ENCODE measurements at regions not wholly inside any gene's neighbourhood (a gene's known extent, or its start where the extent isn't known, plus 50 kb on each side); places are given as distances from the start of the nearest gene placed in this dataset.

- DNase-seq, result no peak
Measured at GRCh38 chr4:178633263-178633662, 1191.0 kb upstream of the AGA start.

DNA sequence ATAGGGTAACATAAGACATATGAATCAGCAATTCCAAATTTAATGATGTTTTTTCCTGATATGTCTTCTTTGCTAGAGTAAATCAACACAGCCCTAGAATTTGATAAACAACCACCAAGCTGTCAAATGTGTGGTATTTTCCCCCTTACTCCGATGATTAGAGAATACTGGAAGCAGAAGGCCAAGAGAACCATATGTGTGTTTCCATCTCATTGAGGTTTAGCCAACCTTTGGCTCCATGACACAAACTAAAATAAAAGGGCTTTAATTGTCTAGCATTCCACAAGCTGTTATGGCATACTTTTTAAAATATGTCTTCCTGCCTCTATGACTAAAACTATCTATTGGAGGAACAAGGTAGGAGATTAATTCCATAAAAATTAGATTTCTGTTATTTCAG, 1222.4 kb upstream of the AGA start:
- DNase-seq, result no peak

- no peak for DNase-seq
Measured at GRCh38 chr4:178665916-178666315, 1223.7 kb upstream of the AGA start.

- no peak for DNase-seq
Measured at GRCh38 chr4:178671766-178672165, 1229.5 kb upstream of the AGA start.

DNA sequence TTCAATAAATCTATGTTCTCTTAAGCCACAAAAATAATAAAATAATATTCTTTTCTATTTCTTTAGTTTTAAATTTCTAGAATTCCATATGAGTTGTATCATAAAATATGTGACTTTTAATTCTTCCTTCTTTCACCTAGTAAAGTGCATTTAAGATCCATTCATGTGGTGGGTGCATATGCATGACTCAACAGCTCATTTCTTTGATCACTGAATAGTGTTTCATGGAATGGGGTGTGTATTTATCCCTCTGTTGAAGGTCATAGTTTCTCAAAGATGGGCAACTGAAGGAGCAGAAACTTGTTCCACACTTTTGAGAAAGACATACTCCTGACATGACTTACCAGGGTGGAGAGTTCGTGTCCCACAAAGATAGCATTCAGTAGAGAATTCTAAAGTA, 1230.3 kb upstream of the AGA start:
- no peak for DNase-seq

DNA sequence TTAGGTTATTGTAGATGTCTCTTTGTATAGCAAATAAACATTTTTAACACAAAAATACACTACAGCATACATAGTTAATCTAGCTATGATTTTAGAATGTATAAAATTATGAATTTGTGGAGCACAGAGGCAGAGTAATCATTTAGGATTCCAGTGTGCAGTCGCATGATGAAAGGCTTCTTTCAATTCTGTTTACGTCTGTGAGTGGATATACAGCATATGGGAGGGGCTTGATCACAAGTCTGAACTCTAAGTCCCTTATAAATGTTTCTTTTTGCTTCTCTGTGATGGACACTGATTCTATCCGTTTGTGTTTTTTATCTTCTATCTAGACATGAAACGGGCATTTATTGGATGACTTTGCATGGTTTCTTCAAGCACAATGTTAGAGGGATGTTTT, 1239.6 kb upstream of the AGA start:
- no peak for DNase-seq

- no peak for DNase-seq
Measured at GRCh38 chr4:178689926-178690325, 1247.7 kb upstream of the AGA start.

GRCh38 chr4:178693816-178694215, 1251.6 kb upstream of the AGA start:
- no peak for DNase-seq

- no peak for DNase-seq
Measured at GRCh38 chr4:178696515-178696914, 1254.3 kb upstream of the AGA start.

GRCh38 chr4:178712486-178712885, 1270.2 kb upstream of the AGA start:
- no peak for DNase-seq

DNA sequence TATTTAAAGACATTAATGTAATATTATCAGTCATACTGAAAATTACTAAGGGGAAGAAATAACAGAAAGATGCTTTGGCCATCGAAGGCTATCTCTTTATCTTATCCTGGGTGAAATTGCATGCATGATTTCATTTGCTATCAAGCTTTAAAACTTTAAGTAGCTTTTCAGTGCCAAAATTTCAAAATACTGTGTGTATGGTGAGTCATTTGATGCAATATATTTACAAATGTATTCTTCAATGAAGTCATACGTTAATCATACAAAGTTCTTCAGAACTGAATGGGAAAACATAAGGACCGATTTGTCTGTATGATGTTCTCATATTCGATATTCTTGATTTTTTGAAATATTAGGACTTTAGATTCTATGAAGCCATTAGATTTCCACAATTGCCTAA, 1295.8 kb upstream of the AGA start:
- DNase-seq, result no peak

DNA sequence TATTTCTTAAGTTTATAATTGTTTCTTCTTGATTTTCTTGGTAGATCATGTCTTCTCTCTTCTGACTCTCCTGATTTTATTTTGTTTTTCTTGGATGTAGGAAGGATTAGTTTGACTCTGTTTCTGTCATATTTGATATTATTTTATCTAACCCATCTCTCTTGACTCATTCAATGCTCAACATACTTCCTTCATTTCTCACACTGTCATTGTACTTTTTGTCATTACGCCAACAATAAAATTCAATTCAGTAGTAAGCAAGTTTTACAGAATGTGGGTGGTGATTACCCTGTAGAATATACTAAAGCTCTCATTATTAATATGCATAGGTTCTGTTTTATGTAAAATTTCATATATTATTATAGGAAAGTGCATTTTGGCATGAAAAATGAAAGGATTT, 1303.0 kb upstream of the AGA start:
- DNase-seq, result no peak

DNA sequence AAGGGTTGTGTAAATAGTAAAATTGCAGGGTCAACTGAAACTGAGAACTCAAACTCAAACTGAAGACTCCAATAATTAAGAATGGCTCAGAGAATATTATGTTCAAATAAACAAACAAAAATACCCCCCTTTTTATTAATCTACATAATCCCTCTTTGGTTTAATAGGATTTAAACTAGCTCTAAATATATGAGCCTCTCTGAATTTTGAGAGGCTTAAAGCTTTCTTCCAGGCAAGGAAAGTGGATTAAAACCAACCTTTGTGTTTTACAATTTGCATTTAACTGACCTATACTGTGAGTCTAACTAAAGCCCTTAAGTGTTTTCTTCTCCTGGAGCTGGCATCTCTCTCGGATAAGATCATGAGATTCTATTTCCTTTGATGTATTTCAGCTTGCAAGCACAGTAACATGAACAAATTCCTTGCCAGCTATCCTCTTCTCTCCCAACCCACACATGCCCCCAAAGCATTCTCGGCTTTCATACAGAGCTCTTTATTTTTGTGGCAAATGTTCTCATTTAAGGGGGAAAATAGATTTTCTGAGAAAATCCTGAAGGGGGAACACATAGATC, 1310.8 kb upstream of the AGA start:
- no peak for DNase-seq

DNA sequence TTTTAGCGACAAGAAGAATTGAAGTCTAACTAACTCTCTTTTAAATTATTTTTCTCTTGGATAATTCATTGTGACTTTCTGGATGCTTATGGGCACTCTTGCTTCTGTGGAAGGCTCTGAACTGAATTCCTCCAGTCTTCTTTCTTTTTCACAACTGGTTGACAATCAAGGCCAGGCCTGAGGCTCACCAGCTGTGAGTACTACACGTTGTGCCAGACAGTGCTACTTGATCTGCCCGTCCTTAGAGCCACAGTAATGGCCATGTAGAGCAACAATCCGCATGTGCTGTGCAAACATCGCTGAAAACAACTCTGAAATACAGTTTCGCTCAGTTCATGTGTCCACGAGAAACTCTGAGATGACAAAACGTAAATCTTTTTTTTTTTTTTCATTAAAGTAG, 1336.3 kb upstream of the AGA start:
- DNase-seq, result no peak

DNA sequence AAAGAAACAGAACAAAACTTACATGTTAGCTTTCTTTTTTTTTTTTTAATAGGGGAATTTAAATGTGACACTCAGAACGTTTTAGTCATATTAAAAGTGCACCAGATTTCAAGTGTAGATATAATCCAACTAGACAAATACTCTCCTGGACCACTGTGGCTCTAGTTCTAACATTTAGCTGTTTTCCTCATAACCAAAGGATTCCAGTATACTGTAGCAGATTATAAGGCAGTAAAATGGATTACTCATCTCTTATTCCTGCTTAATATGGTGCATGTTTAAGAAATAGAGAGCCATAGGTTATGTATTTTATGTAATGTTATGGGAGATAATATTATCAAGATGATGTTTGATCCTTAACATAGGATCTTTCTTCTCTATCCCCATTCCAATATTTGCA, 1339.5 kb upstream of the AGA start:
- DNase-seq, result no peak

GRCh38 chr4:178784491-178784890, 1342.3 kb upstream of the AGA start:
- DNase-seq, result no peak

- no peak for DNase-seq
Measured at GRCh38 chr4:178789279-178789678, 1347.0 kb upstream of the AGA start.

DNA sequence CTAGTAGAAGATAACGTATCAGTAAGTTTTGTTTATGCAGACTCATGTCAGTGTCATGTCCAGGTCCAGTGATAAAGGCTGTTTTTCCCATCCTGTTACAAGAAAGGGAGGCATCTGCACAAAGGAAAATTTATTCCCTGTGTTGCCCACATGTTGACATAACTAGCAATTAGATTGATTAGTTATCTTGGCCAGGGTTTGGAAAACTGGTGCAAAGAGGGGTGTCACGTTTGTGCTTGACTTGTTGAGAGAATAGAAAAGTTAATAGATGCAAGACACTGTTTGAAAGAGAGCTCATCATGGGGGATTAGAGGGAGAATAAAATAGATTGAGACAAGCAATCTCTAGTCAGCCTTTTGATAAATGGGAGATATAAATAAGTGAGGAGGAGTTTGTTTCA, 1357.0 kb upstream of the AGA start:
- DNase-seq, result no peak

- DNase-seq, result no peak
Measured at GRCh38 chr4:178808106-178808505, 1365.9 kb upstream of the AGA start.

DNA sequence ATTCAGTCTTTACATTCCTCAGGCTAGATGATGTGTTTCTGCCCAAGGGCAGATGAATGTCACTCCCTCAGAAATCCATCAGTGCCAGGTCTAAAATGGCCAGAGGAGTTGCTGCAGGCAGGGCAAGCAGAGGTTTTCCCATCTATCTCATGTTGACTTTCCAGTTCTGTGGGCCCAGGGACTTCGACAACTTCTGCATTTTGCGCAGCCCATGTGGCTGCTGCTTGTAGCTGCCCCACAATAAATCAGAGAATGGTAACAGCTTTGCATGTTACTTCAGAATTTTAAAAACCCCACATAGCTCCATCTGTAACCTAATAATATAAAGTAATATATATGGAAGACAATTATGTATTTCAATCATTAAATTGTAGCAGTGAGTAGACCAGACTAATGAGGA, 1367.7 kb upstream of the AGA start:
- no peak for DNase-seq

- no peak for DNase-seq
Measured at GRCh38 chr4:178811356-178811755, 1369.1 kb upstream of the AGA start.

GRCh38 chr4:178812866-178813265, 1370.6 kb upstream of the AGA start:
- DNase-seq, result no peak

- no peak for DNase-seq
Measured at GRCh38 chr4:178814908-178815307, 1372.7 kb upstream of the AGA start.

DNA sequence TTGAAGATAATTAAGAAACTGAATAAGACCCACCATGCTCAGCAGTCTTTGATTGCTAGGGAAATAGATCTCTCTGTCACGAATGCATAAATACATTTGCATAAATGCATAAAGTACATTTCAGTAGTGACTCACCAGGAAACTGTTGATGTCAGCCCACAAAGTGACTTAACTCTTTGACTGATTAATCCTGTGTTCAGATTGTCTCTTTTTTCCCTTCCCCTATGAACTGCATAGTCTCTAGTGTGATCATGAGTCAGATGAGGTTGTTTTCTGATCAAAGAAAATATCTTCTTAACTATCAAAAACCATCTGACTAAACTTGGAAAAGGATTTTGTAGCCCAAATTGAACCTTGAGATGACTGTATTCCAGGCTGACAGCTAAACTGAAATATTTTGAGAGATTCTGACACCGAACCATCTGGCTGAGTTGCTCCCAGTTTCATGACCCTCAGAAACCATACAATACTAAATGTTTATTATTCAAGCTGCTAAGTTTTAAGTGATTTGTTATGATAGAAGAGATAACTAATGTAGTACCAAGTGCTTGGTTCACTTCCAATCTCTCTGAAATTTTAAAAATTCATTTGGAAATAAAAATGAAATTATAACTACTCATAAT, 1381.5 kb upstream of the AGA start:
- DNase-seq, result no peak

DNA sequence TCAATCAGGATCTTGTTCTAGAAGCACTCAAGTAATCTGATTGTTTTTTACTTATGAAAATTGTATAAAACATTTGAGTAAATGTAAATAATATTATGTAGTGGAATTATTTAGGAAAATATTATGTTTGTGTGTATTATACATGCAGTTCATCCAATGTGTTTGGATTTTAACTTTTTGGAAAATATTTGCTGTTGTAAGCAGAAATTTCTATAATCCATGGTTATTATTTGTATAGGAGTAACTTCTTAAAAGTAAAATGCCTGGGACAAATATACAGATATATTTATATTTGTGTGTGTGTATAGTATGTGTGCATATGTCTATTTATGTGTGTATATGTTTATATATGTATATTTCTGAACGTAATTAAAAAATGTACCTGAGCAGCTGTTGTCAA, 1394.6 kb upstream of the AGA start:
- DNase-seq, result no peak

DNA sequence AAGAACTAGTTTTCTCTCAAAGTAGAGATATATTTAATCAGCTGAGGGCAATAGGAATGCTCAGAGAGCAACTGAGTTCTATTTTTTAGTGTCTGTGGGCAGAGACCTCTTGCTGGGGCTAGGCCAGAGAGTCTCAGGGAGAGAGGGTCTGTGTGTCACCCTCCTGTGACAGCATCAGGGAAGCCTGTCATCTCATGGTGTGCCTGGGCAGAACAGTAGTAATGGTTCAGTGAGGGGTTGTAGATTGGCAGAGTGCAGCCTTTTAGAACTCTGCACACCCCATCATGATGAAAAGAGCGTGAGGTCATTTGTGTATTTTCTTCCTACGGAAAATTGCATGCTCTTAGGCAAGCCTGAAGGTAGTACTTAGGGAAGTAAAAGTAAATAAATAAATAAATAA, 1396.5 kb upstream of the AGA start:
- no peak for DNase-seq
